ENCODE measurements at regions not wholly inside any gene's neighbourhood (a gene's known extent, or its start where the extent isn't known, plus 50 kb on each side); places are given as distances from the start of the nearest gene placed in this dataset.

DNA sequence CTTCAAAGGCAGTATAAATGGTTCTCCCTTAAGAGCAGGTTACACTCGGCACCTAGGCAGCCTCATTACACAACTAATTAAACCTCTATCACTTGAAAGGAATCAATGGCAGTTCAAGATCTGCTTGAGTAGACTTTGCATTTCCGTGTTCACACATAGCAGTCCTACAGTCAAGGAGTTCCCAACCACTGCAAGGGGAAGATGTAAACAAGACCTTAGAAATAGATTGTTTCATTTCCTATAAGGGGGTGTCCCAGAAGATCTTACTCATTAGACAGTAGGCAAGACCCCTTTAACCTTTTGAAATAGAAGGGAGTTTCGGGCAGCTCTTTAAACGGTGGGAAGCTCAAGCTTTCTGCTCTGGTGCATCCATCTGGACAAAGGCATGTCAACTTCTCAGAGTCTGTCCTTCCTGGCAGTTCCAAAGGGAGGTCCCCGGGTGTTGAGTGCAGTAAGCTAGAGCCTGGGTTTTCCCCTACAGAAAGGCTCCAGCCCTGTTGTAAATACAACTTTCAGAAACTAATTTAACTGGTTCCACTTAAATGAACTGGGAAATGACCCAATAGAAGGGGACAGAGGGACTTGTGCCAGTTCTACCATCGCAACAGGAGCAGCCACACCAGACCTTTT, 150.8 kb downstream of the RBMX2 start:
- no peaks in the 10 kb centered on the region for H3K9me3 ChIP-seq
- no peaks in the 10 kb centered on the region for H3K36me3 ChIP-seq
- no peak for DNase-seq
- H3K4me1 ChIP-seq: no peaks in the 10 kb centered on the region
- H3K27me3 ChIP-seq: no peaks in the 10 kb centered on the region
- H3K4me3 ChIP-seq: no peak overlapping the region
- intact Hi-C loops (cut with DNase I): no loop called here
- 79 to 88% methylated on average over 2 to 6 of the region's 6 CpGs for WGBS, 2 donors
- TF ChIP-seq, protein P1, sequence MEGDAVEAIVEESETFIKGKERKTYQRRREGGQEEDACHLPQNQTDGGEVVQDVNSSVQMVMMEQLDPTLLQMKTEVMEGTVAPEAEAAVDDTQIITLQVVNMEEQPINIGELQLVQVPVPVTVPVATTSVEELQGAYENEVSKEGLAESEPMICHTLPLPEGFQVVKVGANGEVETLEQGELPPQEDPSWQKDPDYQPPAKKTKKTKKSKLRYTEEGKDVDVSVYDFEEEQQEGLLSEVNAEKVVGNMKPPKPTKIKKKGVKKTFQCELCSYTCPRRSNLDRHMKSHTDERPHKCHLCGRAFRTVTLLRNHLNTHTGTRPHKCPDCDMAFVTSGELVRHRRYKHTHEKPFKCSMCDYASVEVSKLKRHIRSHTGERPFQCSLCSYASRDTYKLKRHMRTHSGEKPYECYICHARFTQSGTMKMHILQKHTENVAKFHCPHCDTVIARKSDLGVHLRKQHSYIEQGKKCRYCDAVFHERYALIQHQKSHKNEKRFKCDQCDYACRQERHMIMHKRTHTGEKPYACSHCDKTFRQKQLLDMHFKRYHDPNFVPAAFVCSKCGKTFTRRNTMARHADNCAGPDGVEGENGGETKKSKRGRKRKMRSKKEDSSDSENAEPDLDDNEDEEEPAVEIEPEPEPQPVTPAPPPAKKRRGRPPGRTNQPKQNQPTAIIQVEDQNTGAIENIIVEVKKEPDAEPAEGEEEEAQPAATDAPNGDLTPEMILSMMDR (IDR thresholded peaks at IDR 0.05): no peak
- TF ChIP-seq POLR2A (IDR thresholded peaks at IDR 0.05): no peak
- no peak overlapping the region for H3K27ac ChIP-seq

DNA sequence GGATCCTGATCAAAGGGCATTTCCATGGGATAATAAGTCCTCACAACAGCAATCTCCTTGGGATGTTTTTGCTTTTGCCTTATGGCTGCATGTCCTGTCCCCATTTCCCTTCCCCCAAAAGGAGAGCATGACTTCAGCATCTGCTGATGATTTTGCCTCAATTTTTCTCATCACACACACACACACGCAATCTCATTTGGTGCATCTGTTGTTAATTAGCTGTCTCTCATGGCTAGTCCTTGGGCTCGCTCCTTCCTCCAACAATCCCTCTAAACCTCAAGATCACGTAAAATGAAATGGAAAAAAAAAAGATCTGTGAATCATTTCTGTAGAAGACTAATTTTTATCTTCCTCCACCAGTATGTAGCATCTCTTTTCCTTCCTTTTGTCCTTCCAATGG, 153.6 kb downstream of the RBMX2 start:
- H3K27me3 ChIP-seq: no peaks in the 10 kb centered on the region
- H3K4me3 ChIP-seq: no peak overlapping the region
- intact Hi-C loops (cut with DNase I): no loop called here
- no peaks in the 10 kb centered on the region for H3K4me1 ChIP-seq
- 55 to 66% methylated on average over 3 of the region's 3 CpGs for WGBS, 2 donors
- H3K36me3 ChIP-seq: no peaks in the 10 kb centered on the region
- DNase-seq: no peak
- no peaks in the 10 kb centered on the region for H3K9me3 ChIP-seq
- TF ChIP-seq, protein P1 (IDR thresholded peaks at IDR 0.05): no peak
- TF ChIP-seq POLR2A (IDR thresholded peaks at IDR 0.05): no peak
- H3K27ac ChIP-seq: no peak overlapping the region

DNA sequence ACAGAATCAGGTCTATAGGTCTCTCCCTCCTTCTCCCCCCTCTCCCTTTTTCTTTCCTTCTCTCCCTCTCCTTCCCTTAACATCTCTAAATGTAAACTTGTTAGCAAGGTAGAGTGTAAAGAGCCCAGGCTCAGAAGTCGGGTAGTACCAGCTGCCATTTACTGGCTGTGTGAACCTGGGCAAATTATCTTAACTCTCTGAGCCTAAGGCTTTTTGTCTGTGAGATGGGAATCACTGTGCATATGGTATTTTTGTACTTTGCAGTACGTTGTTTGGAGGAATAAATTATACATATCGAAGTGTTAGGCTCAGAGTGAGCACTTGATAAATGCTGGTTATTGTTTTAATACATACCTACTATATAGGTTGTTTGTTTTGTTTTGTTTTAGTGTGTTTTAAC, 154.0 kb downstream of the RBMX2 start:
- DNase-seq: no peak
- no peak for TF ChIP-seq POLR2A (IDR thresholded peaks at IDR 0.05)
- TF ChIP-seq, protein P1 (IDR thresholded peaks at IDR 0.05): no peak
- Histone ChIP-seq H3K36me3 (no peaks in the 10 kb centered on the region), H3K27me3 (no peaks in the 10 kb centered on the region), H3K4me1 (no peaks in the 10 kb centered on the region), H3K9me3 (no peaks in the 10 kb centered on the region), H3K4me3 (no peak overlapping the region), H3K27ac (no peak overlapping the region)
- intact Hi-C loops (cut with DNase I): no loop called here
- 33 to 47% methylated on average over 3 of the region's 3 CpGs for WGBS, 2 donors

DNA sequence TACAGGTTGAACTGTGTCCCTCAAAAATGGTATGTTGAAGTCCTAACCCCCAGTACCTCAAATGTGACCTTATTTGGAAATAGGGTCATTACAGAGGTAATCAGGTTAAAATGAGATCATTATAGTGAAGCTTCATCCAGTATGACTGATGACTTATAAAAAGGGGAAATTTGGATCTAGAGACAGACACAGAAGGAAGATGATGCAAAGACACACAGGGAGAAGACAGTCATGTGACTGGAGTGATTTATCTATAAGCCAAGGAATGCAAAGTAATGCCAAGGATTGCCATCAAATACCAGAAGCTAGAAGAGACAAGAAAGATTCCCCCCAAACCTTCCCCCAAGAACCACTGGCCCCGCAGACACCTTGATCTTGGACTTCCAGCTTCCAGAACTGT, 155.2 kb downstream of the RBMX2 start:
- H3K4me3 ChIP-seq: no peak overlapping the region
- intact Hi-C loops (cut with DNase I): no loop called here
- DNase-seq: no peak
- no peaks in the 10 kb centered on the region for H3K27me3 ChIP-seq
- WGBS, 2 donors: 73 to 75% methylated on average over 1 of the region's 1 CpG
- H3K27ac ChIP-seq: no peak overlapping the region
- H3K36me3 ChIP-seq: no peaks in the 10 kb centered on the region
- H3K4me1 ChIP-seq: no peaks in the 10 kb centered on the region
- TF ChIP-seq, protein P1 (IDR thresholded peaks at IDR 0.05): no peak
- no peak for TF ChIP-seq POLR2A (IDR thresholded peaks at IDR 0.05)
- H3K9me3 ChIP-seq: no peaks in the 10 kb centered on the region

GRCh38 chrX:130560544-130560943, 158.8 kb downstream of the RBMX2 start:
- intact Hi-C loops (cut with DNase I): no loop called here
- Histone ChIP-seq H3K27ac (no peak overlapping the region), H3K4me1 (no peaks in the 10 kb centered on the region), H3K27me3 (no peaks in the 10 kb centered on the region), H3K9me3 (no peaks in the 10 kb centered on the region), H3K36me3 (no peaks in the 10 kb centered on the region), H3K4me3 (no peak overlapping the region)
- TF ChIP-seq, protein P1 (IDR thresholded peaks at IDR 0.05): no peak
- no peak for TF ChIP-seq POLR2A (IDR thresholded peaks at IDR 0.05)
- DNase-seq: no peak
- 62 to 77% methylated on average over 3 to 4 of the region's 5 CpGs for WGBS, 2 donors
